Chondrocyte (in vitro differentiated cells): ENCODE measurements at regions not wholly inside any gene's neighbourhood (a gene's known extent, or its start where the extent isn't known, plus 50 kb on each side); places are given as distances from the start of the nearest gene placed in this dataset.

ENCODE experiments used
- DNase-seq: peaks from one replicate; pipeline ENCODE4 v3.0.0; 2021; ENCODE audit warnings: mixed read lengths, low spot score
- H3K27ac Mint-ChIP-seq: one replicate; pipeline ENCODE4 v1.8.0; 2021; ENCODE audit warnings: mild to moderate bottlenecking, moderate library complexity, mixed read lengths; ENCODE audit not compliant: unreplicated experiment
- H3K27me3 Mint-ChIP-seq: 2 replicates; pipeline ENCODE4 v1.8.0; 2021; ENCODE audit warnings: low read depth, mixed read lengths
- H3K36me3 Mint-ChIP-seq: 2 replicates; pipeline ENCODE4 v1.8.0; 2021; ENCODE audit warnings: low read depth, mixed read lengths
- H3K4me1 Mint-ChIP-seq: 2 replicates; pipeline ENCODE4 v1.8.0; 2021; ENCODE audit warnings: low read depth, mild to moderate bottlenecking, mixed read lengths
- H3K4me3 Mint-ChIP-seq: one replicate; pipeline ENCODE4 v1.8.0; 2021; ENCODE audit warnings: mild to moderate bottlenecking, moderate library complexity, mixed read lengths; ENCODE audit not compliant: unreplicated experiment
- H3K9me3 Mint-ChIP-seq: 2 replicates; pipeline ENCODE4 v1.8.0; 2021; ENCODE audit warnings: low read depth, mixed read lengths
- CTCF ChIP-seq: fragments of 200-600 bp; sonication (generic); IDR thresholded peaks from 2 replicates; pipeline ENCODE4 v1.5.0; 2021; ENCODE audit warnings: antibody characterized with exemption, mild to moderate bottlenecking, moderate library complexity

- DNase-seq: no peak
- no peaks in the 10 kb centered on the region for H3K27me3 Mint-ChIP-seq
- H3K27ac Mint-ChIP-seq: peak overlapping the region; percentile 77
- no peak for TF ChIP-seq CTCF
- peaks cover 58% of the 10 kb centered on the region for H3K4me1 Mint-ChIP-seq
- H3K36me3 Mint-ChIP-seq: no peaks in the 10 kb centered on the region
- H3K9me3 Mint-ChIP-seq: peaks cover 4% of the 10 kb centered on the region
- H3K4me3 Mint-ChIP-seq: no peak overlapping the region
These were observed 123.4 kb upstream of the STC2 start for GRCh38 chr5:173451651-173452050.

GRCh38 chr5:173451031-173451430, 122.8 kb upstream of the STC2 start:
- Mint-ChIP-seq H3K4me1 (peaks cover 52% of the 10 kb centered on the region), H3K9me3 (peaks cover 4% of the 10 kb centered on the region)

GRCh38 chr5:173450188-173450587, 122.0 kb upstream of the STC2 start:
- H3K9me3 Mint-ChIP-seq: peaks cover 4% of the 10 kb centered on the region
- H3K27me3 Mint-ChIP-seq: no peaks in the 10 kb centered on the region
- no peak overlapping the region for H3K27ac Mint-ChIP-seq
- no peak for TF ChIP-seq CTCF
- no peak overlapping the region for H3K4me3 Mint-ChIP-seq
- no peaks in the 10 kb centered on the region for H3K36me3 Mint-ChIP-seq
- H3K4me1 Mint-ChIP-seq: peaks cover 43% of the 10 kb centered on the region
- no peak for DNase-seq

More at GRCh38 chr5:173451031-173451430, 122.8 kb upstream of the STC2 start:
- Mint-ChIP-seq H3K27me3 (no peaks in the 10 kb centered on the region), H3K4me3 (no peak overlapping the region), H3K27ac (peak overlapping the region; percentile 38), H3K36me3 (no peaks in the 10 kb centered on the region)
- no peak for DNase-seq
- TF ChIP-seq CTCF: peak; percentile 64

GRCh38 chr5:173448856-173449255, 120.6 kb upstream of the STC2 start:
- DNase-seq: no peak
- H3K27me3 Mint-ChIP-seq: no peaks in the 10 kb centered on the region
- no peak for TF ChIP-seq CTCF
- H3K9me3 Mint-ChIP-seq: no peaks in the 10 kb centered on the region
- H3K36me3 Mint-ChIP-seq: no peaks in the 10 kb centered on the region
- no peak overlapping the region for H3K27ac Mint-ChIP-seq
- peaks cover 30% of the 10 kb centered on the region for H3K4me1 Mint-ChIP-seq
- H3K4me3 Mint-ChIP-seq: no peak overlapping the region

- Mint-ChIP-seq H3K4me3 (no peak overlapping the region), H3K27ac (no peak overlapping the region), H3K27me3 (no peaks in the 10 kb centered on the region), H3K9me3 (no peaks in the 10 kb centered on the region), H3K4me1 (no peaks in the 10 kb centered on the region), H3K36me3 (no peaks in the 10 kb centered on the region)
- no peak for DNase-seq
- TF ChIP-seq CTCF: no peak
These were observed 115.8 kb upstream of the STC2 start for GRCh38 chr5:173443971-173444370.
